Hepatocyte (in vitro differentiated cells): ENCODE measurements at regions not wholly inside any gene's neighbourhood (a gene's known extent, or its start where the extent isn't known, plus 50 kb on each side); places are given as distances from the start of the nearest gene placed in this dataset.

ENCODE experiments used
- DNase-seq: peaks from one replicate; pipeline ENCODE4 v3.0.0-alpha.2; 2016; ENCODE audit warnings: low spot score
- H2AFZ ChIP-seq: fragments of 200-600 bp; sonication (generic); 2 replicates; pipeline ENCODE4 v1.6.0; 2016; ENCODE audit warnings: antibody characterized with exemption, mild to moderate bottlenecking
- H3K27ac ChIP-seq: fragments of 200-600 bp; sonication (generic); 2 replicates; pipeline ENCODE4 v1.5.1; 2016; ENCODE audit warnings: mild to moderate bottlenecking
- H3K27me3 ChIP-seq: fragments of 200-600 bp; sonication (generic); 2 replicates; pipeline ENCODE4 v1.6.1; 2016
- H3K36me3 ChIP-seq: fragments of 200-600 bp; sonication (generic); replicated peaks from 2 replicates; pipeline ENCODE4 v1.5.1; 2016; ENCODE audit warnings: low read depth; ENCODE audit not compliant: insufficient read depth
- H3K4me1 ChIP-seq: fragments of 200-600 bp; sonication (generic); 2 replicates; pipeline ENCODE4 v1.5.1; 2016; ENCODE audit warnings: mild to moderate bottlenecking, moderate library complexity; ENCODE audit not compliant: insufficient read depth
- H3K4me2 ChIP-seq: fragments of 200-600 bp; sonication (generic); 2 replicates; pipeline ENCODE4 v1.6.0; 2016
- H3K4me3 ChIP-seq: fragments of 200-600 bp; sonication (generic); 2 replicates; pipeline ENCODE4 v1.5.1; 2016; ENCODE audit warnings: mild to moderate bottlenecking
- H3K79me2 ChIP-seq: fragments of 200-600 bp; sonication (generic); 2 replicates; pipeline ENCODE4 v1.6.0; 2017; ENCODE audit warnings: mild to moderate bottlenecking
- H3K9me2 ChIP-seq: fragments of 200-600 bp; sonication (generic); replicated peaks from 2 replicates; pipeline ENCODE4 v1.6.0; 2017; ENCODE audit warnings: mild to moderate bottlenecking; ENCODE audit not compliant: insufficient read depth
- H3K9me3 ChIP-seq: fragments of 200-600 bp; sonication (generic); 2 replicates; pipeline ENCODE4 v1.5.1; 2016; ENCODE audit warnings: low read depth, mild to moderate bottlenecking
- H4K20me1 ChIP-seq: fragments of 200-600 bp; sonication (generic); 2 replicates; pipeline ENCODE4 v1.6.0; 2016; ENCODE audit warnings: mild to moderate bottlenecking; ENCODE audit not compliant: insufficient read depth, poor library complexity, severe bottlenecking
- EZH2 ChIP-seq: fragments of 200-600 bp; sonication (generic); IDR thresholded peaks from 2 replicates; pipeline ENCODE4 v1.6.1; 2016; ENCODE audit warnings: antibody characterized with exemption, mild to moderate bottlenecking, borderline replicate concordance
- EZH2phosphoT487 ChIP-seq: fragments of 200-600 bp; sonication (generic); IDR thresholded peaks from one replicate; pipeline ENCODE4 v1.6.1; 2018; ENCODE audit warnings: antibody characterized with exemption, mild to moderate bottlenecking, low read depth, moderate library complexity; ENCODE audit not compliant: unreplicated experiment, severe bottlenecking
- WGBS: methylation state at CpG from one replicate; pipeline ENCODE4 v1.1.6; 2016; ENCODE audit warnings: low lambda C conversion rate; ENCODE audit errors: missing lambda C conversion rate; 5-methylcytosine and 5-hydroxymethylcytosine counted together
- TF ChIP-seq, protein P1 (sequence below): fragments of 200-600 bp; sonication (generic); IDR thresholded peaks from 2 replicates; pipeline ENCODE4 v1.5.1; 2016; ENCODE audit warnings: antibody characterized with exemption, mild to moderate bottlenecking; ENCODE audit not compliant: poor library complexity

DNA sequence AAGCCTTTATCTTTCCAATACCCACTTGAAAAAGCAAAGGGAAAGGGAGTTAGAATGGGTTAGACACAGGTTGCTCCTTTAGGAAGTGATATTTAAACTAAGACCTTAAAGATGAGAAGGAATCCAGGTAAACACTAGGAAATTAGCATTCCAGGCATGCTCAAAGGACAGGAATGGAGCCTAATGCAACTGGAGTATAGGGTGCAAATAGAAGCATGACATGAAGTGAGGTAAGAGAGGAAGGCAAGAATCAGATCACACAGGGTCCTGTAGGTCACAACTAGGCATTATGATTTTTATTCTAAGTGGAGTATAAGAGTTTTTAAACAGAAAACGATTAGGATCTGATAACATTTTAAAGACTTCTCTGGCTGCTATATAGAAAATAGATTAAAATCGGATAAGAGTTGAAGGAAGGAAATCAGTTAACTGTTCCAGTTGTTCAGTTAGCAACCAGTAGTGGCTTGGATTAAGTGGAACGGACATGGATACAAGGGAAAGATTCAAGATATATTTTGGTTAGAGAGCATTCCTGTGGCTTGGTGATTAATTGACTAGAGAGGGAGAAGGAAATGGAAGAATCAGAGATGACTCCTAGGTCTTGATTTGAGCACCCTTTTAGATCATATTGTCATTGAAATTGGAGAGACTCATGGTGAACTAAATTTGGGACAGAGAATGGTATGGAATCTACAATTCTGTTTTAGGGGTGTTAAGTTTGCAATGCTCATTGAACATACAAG is 95.9 kb downstream of the FBXO4 start:
- H3K9me3 ChIP-seq: no peaks in the 10 kb centered on the region
- H3K4me3 ChIP-seq: no peak overlapping the region
- no peaks in the 10 kb centered on the region for H3K79me2 ChIP-seq
- H2AFZ ChIP-seq: no peak overlapping the region
- no peaks in the 10 kb centered on the region for H4K20me1 ChIP-seq
- H3K27ac ChIP-seq: no peak overlapping the region
- no peak for TF ChIP-seq EZH2phosphoT487
- TF ChIP-seq, protein P1, sequence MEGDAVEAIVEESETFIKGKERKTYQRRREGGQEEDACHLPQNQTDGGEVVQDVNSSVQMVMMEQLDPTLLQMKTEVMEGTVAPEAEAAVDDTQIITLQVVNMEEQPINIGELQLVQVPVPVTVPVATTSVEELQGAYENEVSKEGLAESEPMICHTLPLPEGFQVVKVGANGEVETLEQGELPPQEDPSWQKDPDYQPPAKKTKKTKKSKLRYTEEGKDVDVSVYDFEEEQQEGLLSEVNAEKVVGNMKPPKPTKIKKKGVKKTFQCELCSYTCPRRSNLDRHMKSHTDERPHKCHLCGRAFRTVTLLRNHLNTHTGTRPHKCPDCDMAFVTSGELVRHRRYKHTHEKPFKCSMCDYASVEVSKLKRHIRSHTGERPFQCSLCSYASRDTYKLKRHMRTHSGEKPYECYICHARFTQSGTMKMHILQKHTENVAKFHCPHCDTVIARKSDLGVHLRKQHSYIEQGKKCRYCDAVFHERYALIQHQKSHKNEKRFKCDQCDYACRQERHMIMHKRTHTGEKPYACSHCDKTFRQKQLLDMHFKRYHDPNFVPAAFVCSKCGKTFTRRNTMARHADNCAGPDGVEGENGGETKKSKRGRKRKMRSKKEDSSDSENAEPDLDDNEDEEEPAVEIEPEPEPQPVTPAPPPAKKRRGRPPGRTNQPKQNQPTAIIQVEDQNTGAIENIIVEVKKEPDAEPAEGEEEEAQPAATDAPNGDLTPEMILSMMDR: no peak
- no peak for TF ChIP-seq EZH2
- H3K4me1 ChIP-seq: no peaks in the 10 kb centered on the region
- H3K9me2 ChIP-seq: no peaks in the 10 kb centered on the region
- WGBS: 70% methylated on average over 3 of the region's 3 CpGs
- no peak for DNase-seq
- H3K4me2 ChIP-seq: no peak overlapping the region
- no peaks in the 10 kb centered on the region for H3K27me3 ChIP-seq
- no peaks in the 10 kb centered on the region for H3K36me3 ChIP-seq

DNA sequence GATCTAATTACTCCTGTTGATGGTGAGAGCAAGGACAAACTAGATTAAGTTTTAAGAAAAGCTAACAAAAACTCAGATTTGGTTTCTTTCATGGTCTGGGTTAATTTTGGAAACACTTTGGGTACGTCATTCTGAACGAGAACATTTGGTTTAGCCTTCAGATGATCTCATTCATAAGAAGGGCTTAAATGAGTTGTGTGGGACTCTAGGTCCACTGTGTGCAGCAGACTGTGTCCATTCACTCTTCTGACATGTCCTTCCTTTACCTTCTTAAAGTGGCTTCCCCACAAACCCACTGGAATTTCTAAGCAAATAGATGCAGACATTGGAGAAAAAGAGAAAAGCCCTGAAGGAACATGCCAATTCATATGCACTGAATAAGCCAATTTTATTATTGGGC is 96.8 kb downstream of the FBXO4 start:
- Histone ChIP-seq H3K4me1 (no peaks in the 10 kb centered on the region), H3K79me2 (no peaks in the 10 kb centered on the region), H4K20me1 (no peaks in the 10 kb centered on the region), H3K4me2 (no peak overlapping the region), H2AFZ (no peak overlapping the region), H3K9me3 (no peaks in the 10 kb centered on the region), H3K4me3 (no peak overlapping the region), H3K27ac (no peak overlapping the region), H3K9me2 (no peaks in the 10 kb centered on the region), H3K27me3 (no peaks in the 10 kb centered on the region), H3K36me3 (no peaks in the 10 kb centered on the region)
- WGBS: 82% methylated on average over 2 of the region's 2 CpGs
- TF ChIP-seq, protein P1: no peak
- no peak for TF ChIP-seq EZH2
- TF ChIP-seq EZH2phosphoT487: no peak
- DNase-seq: no peak

DNA sequence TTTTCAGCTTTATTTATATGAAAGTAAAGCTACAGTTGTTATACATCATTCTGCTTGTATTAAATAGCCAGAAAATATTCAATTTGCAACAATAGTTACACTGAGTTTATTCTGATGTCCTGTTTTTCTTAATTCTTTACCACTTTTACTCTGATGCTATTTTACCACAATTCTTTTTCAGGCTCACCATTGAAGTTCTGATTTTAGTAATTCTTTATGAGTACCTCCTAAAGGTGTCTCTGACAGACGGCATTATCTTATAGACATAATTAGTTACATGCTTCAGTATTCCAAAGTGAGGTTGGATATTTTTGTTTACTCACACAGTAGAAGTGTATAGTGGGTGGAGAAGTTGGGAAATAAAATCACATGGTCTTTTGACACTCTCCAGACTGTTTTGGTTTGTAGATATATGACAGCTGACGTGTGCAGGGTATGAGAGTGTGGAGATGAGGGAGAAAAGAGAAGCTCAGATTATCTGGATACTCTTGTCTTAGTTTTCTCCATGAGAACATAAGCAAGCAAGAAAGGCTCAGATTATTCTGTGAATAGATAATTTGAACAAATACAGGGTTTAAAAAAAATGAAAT is 97.4 kb downstream of the FBXO4 start:
- 57% methylated on average over 2 of the region's 2 CpGs for WGBS
- Histone ChIP-seq H3K4me1 (no peaks in the 10 kb centered on the region), H4K20me1 (no peaks in the 10 kb centered on the region), H3K79me2 (no peaks in the 10 kb centered on the region), H3K4me3 (no peak overlapping the region), H3K4me2 (no peak overlapping the region), H2AFZ (no peak overlapping the region), H3K27ac (no peak overlapping the region), H3K27me3 (no peaks in the 10 kb centered on the region), H3K9me2 (no peaks in the 10 kb centered on the region), H3K9me3 (no peaks in the 10 kb centered on the region), H3K36me3 (no peaks in the 10 kb centered on the region)
- DNase-seq: peak; percentile 7
- TF ChIP-seq EZH2phosphoT487 (no peak), EZH2 (no peak)
- TF ChIP-seq, protein P1: no peak
